Fibroblast of upper back skin (primary cell): ENCODE measurements at regions not wholly inside any gene's neighbourhood (a gene's known extent, or its start where the extent isn't known, plus 50 kb on each side); places are given as distances from the start of the nearest gene placed in this dataset.
"Not testable (repeated sequence)": the region's sequence is repeated elsewhere in the genome, so short reads cannot be mapped to it uniquely, and the experiment has no call there.

Source experiments
- DNase-seq: peaks from one replicate; pipeline ENCODE4 v3.0.0-alpha.2; 2013

DNA sequence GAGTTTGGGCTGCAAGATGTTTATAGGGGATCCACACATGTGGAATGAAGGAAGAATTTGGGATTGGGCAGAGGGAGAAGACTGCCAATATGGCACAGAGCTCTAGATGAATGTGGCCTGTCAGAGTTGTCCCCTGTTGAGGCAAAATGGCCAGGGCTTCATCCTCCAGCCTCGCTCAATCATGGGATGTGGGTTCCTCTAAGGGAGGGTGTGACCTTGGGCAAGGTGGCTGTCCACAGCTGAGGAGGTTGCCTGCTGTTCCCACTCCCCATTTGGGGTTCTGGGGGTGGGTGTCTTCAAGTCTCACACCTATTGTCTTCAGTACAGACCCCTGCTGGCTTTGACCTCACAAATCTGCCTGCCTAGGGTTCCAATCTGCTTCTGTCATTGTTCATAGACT is 121.6 kb upstream of the FAM204A start:
- DNase-seq: no peak

DNA sequence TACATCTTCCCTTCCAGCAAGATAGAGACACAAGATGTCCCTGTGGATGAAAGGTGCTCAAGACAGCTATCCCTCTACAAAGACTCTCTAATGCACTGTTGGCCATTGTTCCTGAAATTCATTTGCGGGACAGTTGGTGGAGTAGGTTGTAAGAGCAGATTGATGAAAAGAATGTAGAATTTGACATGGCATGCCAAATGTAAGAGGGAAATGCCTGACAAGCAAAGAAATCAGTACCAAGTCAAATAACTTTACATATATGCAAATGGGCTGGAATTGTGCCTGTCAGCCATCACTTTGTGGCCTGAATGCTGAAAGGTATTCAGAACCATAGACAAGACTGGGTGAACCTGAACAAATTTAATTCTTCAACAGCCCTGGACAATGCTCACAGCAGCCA is 120.3 kb upstream of the FAM204A start:
- no peak for DNase-seq

- peak; percentile 63 for DNase-seq
Observed at GRCh38 chr10:118459642-118460193, 117.6 kb upstream of the FAM204A start.

- no peak for DNase-seq
Observed at GRCh38 chr10:118458957-118459641, 117.0 kb upstream of the FAM204A start.

- DNase-seq: no peak
Observed at GRCh38 chr10:118457824-118458428, 115.8 kb upstream of the FAM204A start.

DNA sequence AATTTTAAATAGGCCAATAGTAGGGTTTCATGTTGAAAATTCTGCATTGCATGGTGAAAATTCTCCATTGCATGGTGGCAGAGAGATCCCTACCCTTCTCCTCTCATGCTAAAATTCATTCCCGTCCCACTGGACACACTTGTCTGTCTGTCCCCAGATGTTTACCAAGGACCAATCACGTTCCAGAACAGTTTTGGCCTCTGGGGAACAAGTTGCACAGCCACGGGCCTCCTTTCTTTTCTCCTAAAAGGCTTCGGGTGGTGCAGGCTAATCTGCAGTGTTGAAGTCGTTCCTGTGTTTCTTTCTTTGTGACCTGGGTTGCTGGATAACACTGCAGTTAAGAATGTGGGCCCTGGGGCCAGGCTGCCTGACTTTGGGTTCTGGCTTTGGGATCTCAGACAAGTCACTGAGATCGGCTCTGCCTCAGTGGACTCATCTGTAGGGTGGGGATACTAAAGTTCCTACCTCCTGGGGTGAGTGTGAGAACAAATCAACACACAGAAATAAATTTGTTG is 113.1 kb upstream of the FAM204A start:
- DNase-seq: no peak

DNA sequence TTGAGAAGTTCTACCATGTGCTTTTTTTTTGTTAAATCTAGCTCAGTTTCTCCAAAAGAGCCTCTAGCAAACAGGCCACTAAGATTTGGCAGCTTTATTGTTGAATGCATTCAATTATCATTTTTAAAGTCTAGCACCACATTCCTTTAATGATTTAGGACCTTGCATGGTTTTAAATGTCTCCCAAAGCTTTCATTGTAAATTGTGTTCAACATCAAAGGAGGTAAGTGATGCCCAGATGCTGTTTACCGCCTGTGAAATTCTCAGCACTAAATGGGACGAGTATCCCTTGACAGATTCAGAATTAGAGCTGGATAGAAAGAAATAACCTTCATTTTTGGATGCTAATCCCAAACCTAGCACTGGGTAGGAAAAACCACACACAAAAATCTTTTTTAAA is 112.1 kb upstream of the FAM204A start:
- DNase-seq: no peak

GRCh38 chr10:118452098-118452497 is 110.0 kb upstream of the FAM204A start:
- DNase-seq: no peak

GRCh38 chr10:118449521-118449920 is 107.4 kb upstream of the FAM204A start:
- DNase-seq: no peak

DNA sequence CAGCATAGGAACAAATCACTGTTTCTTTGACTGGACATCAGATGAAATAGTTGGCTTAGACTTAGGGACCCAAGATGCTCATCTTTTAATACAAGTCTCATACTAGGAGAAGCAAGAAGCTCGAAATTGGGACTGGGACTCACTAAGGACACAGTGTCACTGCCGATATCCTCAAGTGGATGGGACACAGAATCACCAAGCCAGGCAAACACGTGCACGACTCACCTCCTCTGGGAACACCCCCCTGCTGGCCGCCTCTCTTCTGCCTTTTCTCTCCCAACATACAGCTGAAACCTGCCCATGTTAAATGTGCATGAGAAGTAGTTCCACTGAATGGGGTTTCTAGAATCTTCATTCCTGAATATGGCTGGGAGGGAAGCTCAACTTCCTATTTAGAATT is 106.6 kb upstream of the FAM204A start:
- DNase-seq: no peak

- peak; percentile 48 for DNase-seq
Observed at GRCh38 chr10:118447478-118448270, 105.5 kb upstream of the FAM204A start.

- no peak for DNase-seq
Observed at GRCh38 chr10:118445535-118445934, 103.4 kb upstream of the FAM204A start.

DNA sequence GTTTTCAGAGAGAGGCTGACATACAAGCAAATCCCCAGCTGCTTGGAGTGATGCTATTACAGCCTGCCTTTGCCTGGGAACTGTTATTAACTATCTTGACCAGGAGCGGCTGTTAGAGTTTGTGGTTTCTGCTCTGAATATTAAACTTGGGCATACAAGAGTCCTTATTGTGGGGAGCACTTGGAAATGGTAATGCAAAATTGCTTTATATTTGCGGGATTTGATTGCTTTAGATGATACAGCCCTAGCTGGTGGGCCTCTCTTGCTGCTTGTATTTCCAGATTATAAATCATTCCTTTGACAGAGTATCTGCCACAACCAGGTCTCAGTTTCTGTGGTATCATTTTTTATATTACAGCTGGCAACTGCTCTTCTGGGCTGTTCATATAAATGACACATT is 101.9 kb upstream of the FAM204A start:
- no peak for DNase-seq

- DNase-seq: no peak
Observed at GRCh38 chr10:118442032-118442431, 99.9 kb upstream of the FAM204A start.

GRCh38 chr10:118439824-118440223 is 97.7 kb upstream of the FAM204A start:
- DNase-seq: no peak

DNA sequence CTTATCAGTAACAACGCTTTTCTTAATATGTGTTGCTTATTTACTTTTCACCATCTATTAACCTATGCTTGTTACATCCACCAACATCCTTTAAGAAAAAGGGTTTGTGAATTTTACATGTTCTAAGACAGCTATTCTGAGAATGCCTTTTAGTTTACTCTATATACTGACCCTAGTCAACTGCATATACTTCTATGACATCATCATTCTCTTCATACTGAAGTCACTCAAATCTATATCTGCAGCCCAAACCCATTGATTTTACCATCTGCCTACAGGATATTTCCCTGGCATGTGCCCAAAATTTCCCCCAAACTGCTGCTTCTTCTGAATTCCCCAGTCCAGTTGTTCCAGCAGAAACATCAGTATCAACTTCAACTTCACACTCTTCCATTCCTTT is 94.6 kb upstream of the FAM204A start:
- DNase-seq: no peak

GRCh38 chr10:118430190-118430589 is 88.1 kb upstream of the FAM204A start:
- DNase-seq: no peak

GRCh38 chr10:118423800-118424442 is 81.8 kb upstream of the FAM204A start:
- DNase-seq: peak; percentile 87

DNA sequence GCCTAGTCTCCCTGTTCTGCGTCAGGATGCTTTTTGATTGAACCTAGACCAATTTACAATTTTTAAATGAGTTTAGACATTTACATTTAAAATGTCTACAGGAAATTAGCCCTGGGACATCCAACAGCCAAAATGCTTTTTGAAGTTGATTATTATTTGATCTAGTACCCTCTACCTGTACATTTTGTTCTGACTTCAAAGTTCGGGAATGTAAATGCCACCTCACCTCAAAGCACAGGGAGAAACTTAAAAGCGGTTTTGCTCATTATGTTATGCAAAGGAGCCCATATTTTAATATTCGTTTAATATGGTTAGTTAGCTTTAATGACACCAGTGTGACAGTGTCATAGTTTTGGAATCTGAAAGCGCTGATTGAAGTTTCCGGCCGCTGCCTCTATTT is 80.1 kb upstream of the FAM204A start:
- DNase-seq: no peak

GRCh38 chr10:118420049-118420448 is 77.9 kb upstream of the FAM204A start:
- not testable (repeated sequence) for DNase-seq

DNA sequence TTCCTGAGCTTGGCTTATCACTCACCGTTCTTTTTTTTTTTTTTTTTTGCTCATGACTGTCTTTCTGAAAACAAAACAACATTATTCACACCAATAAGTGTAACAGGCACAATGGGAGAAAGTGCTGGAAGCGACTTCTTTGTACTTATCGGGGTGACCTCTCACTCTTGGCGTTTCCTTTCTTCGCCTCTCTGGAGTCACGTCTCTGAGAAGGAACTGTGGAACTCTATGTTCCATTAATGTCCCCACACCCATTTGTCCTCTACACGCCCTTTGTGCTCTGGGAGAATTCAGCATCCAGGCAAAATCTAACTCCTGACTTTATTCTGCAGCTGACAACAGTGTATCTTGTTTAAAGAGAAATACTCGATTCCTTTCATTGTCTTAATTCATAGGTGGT is 70.8 kb upstream of the FAM204A start:
- DNase-seq: no peak

- DNase-seq: no peak
Observed at GRCh38 chr10:118412132-118412760, 70.1 kb upstream of the FAM204A start.

DNA sequence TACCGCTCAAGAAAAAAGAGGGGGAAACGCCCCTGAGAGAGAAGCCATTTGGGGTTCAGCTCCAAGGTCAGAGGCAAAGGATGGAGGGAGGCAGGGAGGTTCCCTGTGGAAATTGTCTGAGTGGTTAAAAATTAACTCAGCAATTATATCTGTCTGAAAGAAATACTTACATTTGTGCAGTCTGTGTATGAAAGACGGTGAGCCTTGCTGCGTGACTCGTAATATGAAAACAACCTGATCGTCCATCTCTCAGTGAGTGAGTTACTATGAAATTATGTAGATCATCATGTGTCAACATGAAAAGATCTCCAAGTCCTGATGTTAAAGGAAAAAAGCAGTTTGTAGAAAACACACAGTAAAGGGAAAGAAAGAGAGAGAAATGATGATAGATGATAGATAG is 67.2 kb upstream of the FAM204A start:
- DNase-seq: no peak
